ENCODE measurements at regions not wholly inside any gene's neighbourhood (a gene's known extent, or its start where the extent isn't known, plus 50 kb on each side); places are given as distances from the start of the nearest gene placed in this dataset.

- Histone ChIP-seq H3K4me1 (ENCODE audit: control insufficient read depth, insufficient read depth, low read length) (no peaks in the 10 kb centered on the region), H3K27me3 (ENCODE audit: control insufficient read depth, insufficient read depth, low read length) (no peaks in the 10 kb centered on the region), H3K27ac (ENCODE audit: low read length) (no peak overlapping the region), H3K9me3 (ENCODE audit: control insufficient read depth, insufficient read depth, low read depth, low read length) (no peaks in the 10 kb centered on the region), H3K36me3 (ENCODE audit: control insufficient read depth, insufficient read depth, low read length) (no peaks in the 10 kb centered on the region), H3K4me3 (ENCODE audit: low read depth in 2 of 2, low read length in 2 of 2) (no peak overlapping the region)
- TF ChIP-seq POLR2AphosphoS5 (IDR thresholded peaks at IDR 0.05; ENCODE audit: low read depth, low read length) (no peak), SIN3A (IDR thresholded peaks at IDR 0.05; ENCODE audit: borderline replicate concordance, insufficient read depth, low read depth, low read length) (no peak), TCF7L2 (IDR thresholded peaks at IDR 0.05; ENCODE audit: low read depth, low read length) (no peak), CTCF (IDR thresholded peaks at IDR 0.05) (no peak)
- TF ChIP-seq, protein P1, sequence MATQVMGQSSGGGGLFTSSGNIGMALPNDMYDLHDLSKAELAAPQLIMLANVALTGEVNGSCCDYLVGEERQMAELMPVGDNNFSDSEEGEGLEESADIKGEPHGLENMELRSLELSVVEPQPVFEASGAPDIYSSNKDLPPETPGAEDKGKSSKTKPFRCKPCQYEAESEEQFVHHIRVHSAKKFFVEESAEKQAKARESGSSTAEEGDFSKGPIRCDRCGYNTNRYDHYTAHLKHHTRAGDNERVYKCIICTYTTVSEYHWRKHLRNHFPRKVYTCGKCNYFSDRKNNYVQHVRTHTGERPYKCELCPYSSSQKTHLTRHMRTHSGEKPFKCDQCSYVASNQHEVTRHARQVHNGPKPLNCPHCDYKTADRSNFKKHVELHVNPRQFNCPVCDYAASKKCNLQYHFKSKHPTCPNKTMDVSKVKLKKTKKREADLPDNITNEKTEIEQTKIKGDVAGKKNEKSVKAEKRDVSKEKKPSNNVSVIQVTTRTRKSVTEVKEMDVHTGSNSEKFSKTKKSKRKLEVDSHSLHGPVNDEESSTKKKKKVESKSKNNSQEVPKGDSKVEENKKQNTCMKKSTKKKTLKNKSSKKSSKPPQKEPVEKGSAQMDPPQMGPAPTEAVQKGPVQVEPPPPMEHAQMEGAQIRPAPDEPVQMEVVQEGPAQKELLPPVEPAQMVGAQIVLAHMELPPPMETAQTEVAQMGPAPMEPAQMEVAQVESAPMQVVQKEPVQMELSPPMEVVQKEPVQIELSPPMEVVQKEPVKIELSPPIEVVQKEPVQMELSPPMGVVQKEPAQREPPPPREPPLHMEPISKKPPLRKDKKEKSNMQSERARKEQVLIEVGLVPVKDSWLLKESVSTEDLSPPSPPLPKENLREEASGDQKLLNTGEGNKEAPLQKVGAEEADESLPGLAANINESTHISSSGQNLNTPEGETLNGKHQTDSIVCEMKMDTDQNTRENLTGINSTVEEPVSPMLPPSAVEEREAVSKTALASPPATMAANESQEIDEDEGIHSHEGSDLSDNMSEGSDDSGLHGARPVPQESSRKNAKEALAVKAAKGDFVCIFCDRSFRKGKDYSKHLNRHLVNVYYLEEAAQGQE (IDR thresholded peaks at IDR 0.05; ENCODE audit: insufficient read depth in 1 of 2, low read depth in 2 of 2, low read length in 1 of 2) = no peak
- in situ Hi-C loops (cut with HindIII; ENCODE audit: low pct_unique_long_range_greater_than_20kb, low sequenced_read_pairs) (no loop called here), intact Hi-C loops (cut with micrococcal nuclease; ENCODE audit: unreplicated experiment) (no loop called here)
- ATAC-seq = no peak
- ChIA-PET POLR2A (no interaction called here), CTCF (no interaction called here)
- DNase-seq (ENCODE audit: low read depth, low spot score) = no peak
- no TSS peak for BruUV-seq (replicated peaks)
Observed at GRCh38 chr12:13537623-13538022, 341.1 kb downstream of the EMP1 start.

- Histone ChIP-seq H3K27me3 (ENCODE audit: control insufficient read depth, insufficient read depth, low read length) (no peaks in the 10 kb centered on the region), H3K4me1 (ENCODE audit: control insufficient read depth, insufficient read depth, low read length) (no peaks in the 10 kb centered on the region), H3K36me3 (ENCODE audit: control insufficient read depth, insufficient read depth, low read length) (no peaks in the 10 kb centered on the region), H3K4me3 (ENCODE audit: low read depth in 2 of 2, low read length in 2 of 2) (no peak overlapping the region), H3K9me3 (ENCODE audit: control insufficient read depth, insufficient read depth, low read depth, low read length) (no peaks in the 10 kb centered on the region), H3K27ac (ENCODE audit: low read length) (no peak overlapping the region)
- ChIA-PET CTCF (no interaction called here), POLR2A (no interaction called here)
- intact Hi-C loops (cut with micrococcal nuclease; ENCODE audit: unreplicated experiment) = no loop called here
- ATAC-seq = no peak
- no peak for DNase-seq (ENCODE audit: low read depth, low spot score)
- TF ChIP-seq POLR2AphosphoS5 (IDR thresholded peaks at IDR 0.05; ENCODE audit: low read depth, low read length) (no peak), SIN3A (IDR thresholded peaks at IDR 0.05; ENCODE audit: borderline replicate concordance, insufficient read depth, low read depth, low read length) (no peak), CTCF (IDR thresholded peaks at IDR 0.05) (no peak), TCF7L2 (IDR thresholded peaks at IDR 0.05; ENCODE audit: low read depth, low read length) (no peak)
- TF ChIP-seq, protein P1 (IDR thresholded peaks at IDR 0.05; ENCODE audit: insufficient read depth in 1 of 2, low read depth in 2 of 2, low read length in 1 of 2) = no peak
- no TSS peak for BruUV-seq (replicated peaks)
- in situ Hi-C loops (cut with HindIII; ENCODE audit: low pct_unique_long_range_greater_than_20kb, low sequenced_read_pairs) = no loop called here
Observed at GRCh38 chr12:13536219-13536910, 339.8 kb downstream of the EMP1 start.

All from Panc1 (cell line).